Liver (tissue), 8 donors: ENCODE measurements at regions not wholly inside any gene's neighbourhood (a gene's known extent, or its start where the extent isn't known, plus 50 kb on each side); places are given as distances from the start of the nearest gene placed in this dataset.
A peak's percentile ranks its signal among the peaks of the same experiment; 100 is the strongest.

Source experiments
- DNase-seq: peaks from one replicate; pipeline ENCODE4 v3.0.0-alpha.2; 2017; ENCODE audit warnings: low spot score
- H3K27ac ChIP-seq, 2 donors: one replicate each; pipeline ENCODE4 v1.7.0; 2013; ENCODE audit warnings: inconsistent platforms in 2 of 2, low read length in 2 of 2, control low read depth in 1 of 2, low read depth in 1 of 2, mild to moderate bottlenecking in 1 of 2
- H3K27me3 ChIP-seq, 4 donors: one replicate each; pipeline versions ENCODE4 v1.6.1 to v1.7.0; 2013; ENCODE audit warnings: low read length in 3 of 4, inconsistent platforms in 1 of 4, mild to moderate bottlenecking in 1 of 4, moderate library complexity in 1 of 4; ENCODE audit not compliant: control insufficient read depth in 4 of 4, insufficient read depth in 4 of 4
- H3K36me3 ChIP-seq, 4 donors: one replicate each; pipeline versions ENCODE4 v1.6.1 to v1.7.0; 2013; ENCODE audit warnings: low read length in 3 of 4, mild to moderate bottlenecking in 3 of 4, low read depth in 1 of 4, moderate library complexity in 1 of 4; ENCODE audit not compliant: control insufficient read depth in 4 of 4, insufficient read depth in 3 of 4
- H3K4me1 ChIP-seq, 4 donors: one replicate each; pipeline versions ENCODE4 v1.6.1 to v1.7.0; 2013; ENCODE audit warnings: low read length in 3 of 4, mild to moderate bottlenecking in 3 of 4, moderate library complexity in 1 of 4; ENCODE audit not compliant: control insufficient read depth in 4 of 4, insufficient read depth in 4 of 4
- H3K4me3 ChIP-seq, 3 donors: one replicate each; pipeline versions ENCODE4 v1.6.1 to v1.7.0; 2013; ENCODE audit warnings: low read length in 3 of 3, control low read depth in 1 of 3, low read depth in 1 of 3, mild to moderate bottlenecking in 1 of 3
- H3K9ac ChIP-seq, 2 donors: one replicate each; pipeline ENCODE4 v1.7.0; 2013; ENCODE audit warnings: low read length in 2 of 2, mild to moderate bottlenecking in 2 of 2, moderate library complexity in 2 of 2, control low read depth in 1 of 2, low read depth in 1 of 2
- H3K9me3 ChIP-seq, 4 donors: one replicate each; pipeline versions ENCODE4 v1.6.1 to v1.7.0; 2013; ENCODE audit warnings: low read length in 3 of 4; ENCODE audit not compliant: control insufficient read depth in 4 of 4
- ATF3 ChIP-seq: IDR thresholded peaks from 2 replicates; pipeline ENCODE4 v1.6.1; 2016; ENCODE audit warnings: antibody characterized with exemption
- CTCF ChIP-seq: fragments of 150-350 bp; IDR thresholded peaks from 2 replicates; pipeline ENCODE4 v1.5.1; 2017; ENCODE audit warnings: improper control_type of control experiment, low read depth, low read length; ENCODE audit not compliant: missing input control
- EGR1 ChIP-seq, 2 donors: IDR thresholded peaks; 2 replicates each; pipeline ENCODE4 v1.6.1; 2016 to 2018; ENCODE audit warnings: antibody characterized with exemption in 2 of 2, low read depth in 2 of 2
- FOXA1 ChIP-seq: IDR thresholded peaks from 2 replicates; pipeline ENCODE4 v1.6.1; 2016; ENCODE audit warnings: antibody characterized with exemption
- FOXA2 ChIP-seq: IDR thresholded peaks from 2 replicates; pipeline ENCODE4 v1.6.1; 2016; ENCODE audit warnings: antibody characterized with exemption
- HNF4A ChIP-seq, 2 donors: conservative IDR thresholded peaks; 2 replicates each; pipeline ENCODE4 v1.6.1; 2016; ENCODE audit warnings: antibody characterized with exemption in 2 of 2, mild to moderate bottlenecking in 2 of 2
- JUND ChIP-seq, 2 donors: IDR thresholded peaks; 2 replicates each; pipeline ENCODE4 v1.6.1; 2016; ENCODE audit warnings: antibody characterized with exemption in 2 of 2
- MAX ChIP-seq: IDR thresholded peaks from 2 replicates; pipeline ENCODE4 v1.6.1; 2016; ENCODE audit warnings: antibody characterized with exemption
- RAD21 ChIP-seq, 2 donors: IDR thresholded peaks; 2 replicates each; pipeline ENCODE4 v1.6.1; 2016; ENCODE audit warnings: antibody characterized with exemption in 2 of 2, mild to moderate bottlenecking in 2 of 2
- RXRA ChIP-seq, 2 donors: IDR thresholded peaks; 2 replicates each; pipeline ENCODE4 v1.6.1; 2017 to 2018; ENCODE audit warnings: antibody characterized with exemption in 2 of 2, mild to moderate bottlenecking in 1 of 2
- TAF1 ChIP-seq: conservative IDR thresholded peaks from 2 replicates; pipeline ENCODE4 v1.6.1; 2016; ENCODE audit warnings: antibody characterized with exemption, mild to moderate bottlenecking
- YY1 ChIP-seq: IDR thresholded peaks from 2 replicates; pipeline ENCODE4 v1.6.1; 2016; ENCODE audit warnings: antibody characterized with exemption, mild to moderate bottlenecking
- ZBTB33 ChIP-seq: IDR thresholded peaks from 2 replicates; pipeline ENCODE4 v1.6.1; 2016; ENCODE audit warnings: antibody characterized with exemption
- WGBS: extraction: QIAGEN DNeasy Blood & Tissue Kit; methylation state at CpG from one replicate; pipeline ENCODE4 v1.1.7; 2013; 5-methylcytosine and 5-hydroxymethylcytosine counted together
- donor health status: healthy.
- donor health status: healthy.
- donor health status: healthy.
- donor health status: healthy.
- donor health status: healthy.

- TF ChIP-seq RXRA (IDR thresholded peaks at IDR 0.05) (no peak), RAD21 (IDR thresholded peaks at IDR 0.05) (peak; percentile 31 to 35)
- H3K36me3 ChIP-seq, result no peaks in the 10 kb centered on the region
- no peak for DNase-seq
- H3K27ac ChIP-seq, result no peak overlapping the region
- no peak overlapping the region for H3K9ac ChIP-seq
- no peaks in the 10 kb centered on the region for H3K4me1 ChIP-seq
- WGBS, result 76% methylated on average over 8 of the region's 8 CpGs
- H3K9me3 ChIP-seq, result peaks cover 0 to under 1% (median 0%) of the 10 kb centered on the region in 4 donors
- H3K4me3 ChIP-seq, result no peak overlapping the region
- peaks cover 0 to 6% (median 0%) of the 10 kb centered on the region in 4 donors for H3K27me3 ChIP-seq
These were observed 102.0 kb downstream of the ERCC5 start for GRCh38 chr13:102947745-102948405.

GRCh38 chr13:102945886-102946285, 100.1 kb downstream of the ERCC5 start:
- H3K4me1 ChIP-seq, result no peaks in the 10 kb centered on the region
- peaks cover 0 to 6% (median 0%) of the 10 kb centered on the region in 4 donors for H3K27me3 ChIP-seq
- no peak for TF ChIP-seq EGR1 (IDR thresholded peaks at IDR 0.05; ENCODE audit: low read depth in 2 of 2)
- TF ChIP-seq FOXA2, result no peak
- H3K9ac ChIP-seq, result no peak overlapping the region
- H3K27ac ChIP-seq, result no peak overlapping the region
- peaks cover 0 to 7% (median 2%) of the 10 kb centered on the region in 4 donors for H3K9me3 ChIP-seq
- 87% methylated on average over 4 of the region's 4 CpGs for WGBS
- DNase-seq, result no peak
- H3K4me3 ChIP-seq, result no peak overlapping the region
- no peaks in the 10 kb centered on the region for H3K36me3 ChIP-seq

- Histone ChIP-seq H3K4me1 (no peaks in the 10 kb centered on the region), H3K9ac (no peak overlapping the region), H3K27me3 (peaks cover 0 to 6% (median 0%) of the 10 kb centered on the region in 4 donors), H3K36me3 (no peaks in the 10 kb centered on the region), H3K9me3 (peaks cover 0 to 7% (median 2%) of the 10 kb centered on the region in 4 donors), H3K4me3 (no peak overlapping the region), H3K27ac (no peak overlapping the region)
- no peak for TF ChIP-seq TAF1
- TF ChIP-seq FOXA1, result no peak
- no peak for TF ChIP-seq ATF3
- TF ChIP-seq JUND (IDR thresholded peaks at IDR 0.05), result no peak
- no peak for TF ChIP-seq ZBTB33
- no peak for TF ChIP-seq RAD21 (IDR thresholded peaks at IDR 0.05)
- no peak for TF ChIP-seq CTCF
- no peak for TF ChIP-seq HNF4A (conservative IDR thresholded peaks at IDR 0.05)
- TF ChIP-seq YY1, result no peak
- TF ChIP-seq MAX, result no peak
- no peak for DNase-seq
- WGBS, result 47% methylated on average over 7 of the region's 7 CpGs
These were observed 99.5 kb downstream of the ERCC5 start for GRCh38 chr13:102945324-102945815.
